ENCODE measurements at regions not wholly inside any gene's neighbourhood (a gene's known extent, or its start where the extent isn't known, plus 50 kb on each side); places are given as distances from the start of the nearest gene placed in this dataset.
A peak's percentile ranks its signal among the peaks of the same experiment; 100 is the strongest.

DNA sequence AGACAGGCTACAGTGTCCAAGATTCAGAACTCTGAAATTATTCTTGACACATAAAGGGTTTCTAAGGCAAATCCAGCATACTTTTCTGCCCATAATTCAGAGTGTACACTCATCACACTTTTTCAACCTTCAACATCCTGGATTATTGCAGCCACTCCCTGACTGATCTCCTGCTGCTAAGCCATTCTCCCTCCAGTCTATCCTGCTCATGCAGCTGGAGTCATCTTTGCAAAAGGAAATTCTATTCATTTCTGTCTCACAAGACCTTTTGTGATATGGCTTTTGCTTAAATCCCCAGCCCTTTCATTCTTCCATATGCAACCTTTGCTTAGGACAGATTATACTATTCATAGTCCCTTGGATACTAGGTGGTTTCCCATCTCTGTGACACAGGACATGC lies 236.1 kb upstream of the LDB2 start:
- no peak for DNase-seq (ENCODE audit: low read depth)
- no peak overlapping the region for H3K4me3 ChIP-seq (ENCODE audit: control insufficient read depth, low read depth, low read length)
- TF ChIP-seq, protein P1, sequence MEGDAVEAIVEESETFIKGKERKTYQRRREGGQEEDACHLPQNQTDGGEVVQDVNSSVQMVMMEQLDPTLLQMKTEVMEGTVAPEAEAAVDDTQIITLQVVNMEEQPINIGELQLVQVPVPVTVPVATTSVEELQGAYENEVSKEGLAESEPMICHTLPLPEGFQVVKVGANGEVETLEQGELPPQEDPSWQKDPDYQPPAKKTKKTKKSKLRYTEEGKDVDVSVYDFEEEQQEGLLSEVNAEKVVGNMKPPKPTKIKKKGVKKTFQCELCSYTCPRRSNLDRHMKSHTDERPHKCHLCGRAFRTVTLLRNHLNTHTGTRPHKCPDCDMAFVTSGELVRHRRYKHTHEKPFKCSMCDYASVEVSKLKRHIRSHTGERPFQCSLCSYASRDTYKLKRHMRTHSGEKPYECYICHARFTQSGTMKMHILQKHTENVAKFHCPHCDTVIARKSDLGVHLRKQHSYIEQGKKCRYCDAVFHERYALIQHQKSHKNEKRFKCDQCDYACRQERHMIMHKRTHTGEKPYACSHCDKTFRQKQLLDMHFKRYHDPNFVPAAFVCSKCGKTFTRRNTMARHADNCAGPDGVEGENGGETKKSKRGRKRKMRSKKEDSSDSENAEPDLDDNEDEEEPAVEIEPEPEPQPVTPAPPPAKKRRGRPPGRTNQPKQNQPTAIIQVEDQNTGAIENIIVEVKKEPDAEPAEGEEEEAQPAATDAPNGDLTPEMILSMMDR (IDR thresholded peaks at IDR 0.05; ENCODE audit: control insufficient read depth, insufficient read depth, low read depth, low read length, missing control alignments): no peak

DNA sequence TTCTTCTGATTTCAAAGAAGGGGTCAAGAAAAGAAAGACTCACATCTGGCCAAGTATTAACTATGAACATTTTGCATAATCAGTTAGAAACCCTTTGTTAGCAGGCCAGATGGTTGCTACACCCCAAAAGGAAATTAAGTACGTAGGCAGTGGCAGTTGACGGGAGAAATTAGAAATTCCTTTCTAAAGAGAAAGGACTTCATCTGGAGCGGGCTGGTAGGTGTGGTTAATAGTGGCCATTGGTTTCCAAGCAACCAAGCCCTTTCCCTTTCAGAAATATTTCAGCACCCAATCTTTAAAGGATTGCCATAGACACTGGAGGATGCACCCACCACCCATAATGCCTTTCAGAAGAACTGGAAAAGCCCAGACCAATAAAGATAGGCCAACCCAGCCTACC lies 235.7 kb upstream of the LDB2 start:
- DNase-seq (ENCODE audit: low read depth): no peak
- TF ChIP-seq, protein P1 (IDR thresholded peaks at IDR 0.05; ENCODE audit: control insufficient read depth, insufficient read depth, low read depth, low read length, missing control alignments): no peak
- no peak overlapping the region for H3K4me3 ChIP-seq (ENCODE audit: control insufficient read depth, low read depth, low read length)

DNA sequence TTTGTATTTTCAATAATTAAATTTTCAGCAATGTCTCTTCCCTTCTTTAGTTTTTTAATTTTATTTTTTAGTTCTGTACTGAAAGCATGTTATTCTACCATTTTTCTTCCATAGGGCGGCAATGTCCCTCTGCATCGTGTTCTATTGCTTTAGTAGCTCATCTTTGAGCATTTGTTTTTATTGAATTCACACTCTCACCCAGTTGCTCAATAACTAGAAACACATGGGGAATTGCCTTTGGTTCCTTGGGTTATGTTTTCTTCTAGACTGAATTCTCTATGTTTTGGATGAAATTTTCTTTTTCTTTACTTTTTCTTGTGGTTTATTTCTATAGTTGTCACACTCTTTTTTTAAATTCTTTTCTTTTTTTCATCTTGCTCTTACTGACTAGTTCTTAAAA lies 233.8 kb upstream of the LDB2 start:
- H3K4me3 ChIP-seq (ENCODE audit: control insufficient read depth, low read depth, low read length): no peak overlapping the region
- no peak for DNase-seq (ENCODE audit: low read depth)
- TF ChIP-seq, protein P1 (IDR thresholded peaks at IDR 0.05; ENCODE audit: control insufficient read depth, insufficient read depth, low read depth, low read length, missing control alignments): no peak

DNA sequence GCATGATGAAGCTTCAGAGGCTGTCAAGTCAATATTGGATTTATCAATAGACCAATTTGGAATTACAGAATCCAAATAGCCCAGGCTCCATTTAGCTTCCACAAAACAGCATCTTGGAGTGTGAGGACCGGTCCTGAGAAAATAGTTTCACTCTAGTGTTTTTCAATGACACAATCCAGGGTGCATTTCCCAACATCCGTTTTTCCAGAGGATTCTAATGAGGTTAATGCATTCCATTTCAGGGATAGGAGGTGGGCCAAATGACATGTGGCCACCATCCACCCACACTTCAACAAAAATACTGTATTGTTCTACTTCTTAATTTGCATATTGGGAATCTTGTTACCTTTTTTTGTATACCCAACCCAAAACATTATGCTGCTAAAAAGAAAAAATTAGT lies 229.8 kb upstream of the LDB2 start:
- DNase-seq (ENCODE audit: low read depth): peak; percentile 16
- TF ChIP-seq, protein P1 (IDR thresholded peaks at IDR 0.05; ENCODE audit: control insufficient read depth, insufficient read depth, low read depth, low read length, missing control alignments): no peak
- H3K4me3 ChIP-seq (ENCODE audit: control insufficient read depth, low read depth, low read length): no peak overlapping the region

DNA sequence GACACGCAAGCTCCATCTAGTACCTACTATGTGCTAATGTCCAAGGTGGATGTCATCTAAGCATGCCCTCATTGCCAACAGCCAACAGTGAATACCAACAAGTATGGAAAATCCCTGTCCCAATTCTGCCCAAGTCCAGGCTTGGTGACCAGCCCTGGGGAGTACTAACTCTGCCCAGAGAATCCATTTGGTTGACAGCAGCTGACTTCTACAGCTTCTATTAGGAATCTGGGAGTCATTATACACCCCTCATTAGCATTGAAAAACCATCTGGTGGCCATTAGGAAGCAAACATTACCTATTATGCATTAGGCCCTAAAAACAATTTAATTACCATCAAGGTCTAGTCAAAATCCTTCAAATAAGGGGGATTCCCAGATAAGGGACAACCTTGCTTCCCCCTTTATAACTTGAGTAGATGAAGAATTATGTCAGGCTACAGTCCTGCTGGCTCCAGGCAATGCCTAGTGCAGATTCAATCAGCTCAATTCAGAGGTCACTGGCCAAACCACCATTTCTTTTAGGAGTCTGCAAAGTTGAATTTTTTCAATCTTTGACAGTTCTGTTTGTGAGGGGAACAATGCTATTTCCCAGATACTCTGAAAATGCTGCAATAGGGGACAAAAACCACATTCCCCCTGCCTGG lies 228.0 kb upstream of the LDB2 start:
- H3K4me3 ChIP-seq (ENCODE audit: control insufficient read depth, low read depth, low read length): no peak overlapping the region
- DNase-seq (ENCODE audit: low read depth): no peak
- TF ChIP-seq, protein P1 (IDR thresholded peaks at IDR 0.05; ENCODE audit: control insufficient read depth, insufficient read depth, low read depth, low read length, missing control alignments): no peak

DNA sequence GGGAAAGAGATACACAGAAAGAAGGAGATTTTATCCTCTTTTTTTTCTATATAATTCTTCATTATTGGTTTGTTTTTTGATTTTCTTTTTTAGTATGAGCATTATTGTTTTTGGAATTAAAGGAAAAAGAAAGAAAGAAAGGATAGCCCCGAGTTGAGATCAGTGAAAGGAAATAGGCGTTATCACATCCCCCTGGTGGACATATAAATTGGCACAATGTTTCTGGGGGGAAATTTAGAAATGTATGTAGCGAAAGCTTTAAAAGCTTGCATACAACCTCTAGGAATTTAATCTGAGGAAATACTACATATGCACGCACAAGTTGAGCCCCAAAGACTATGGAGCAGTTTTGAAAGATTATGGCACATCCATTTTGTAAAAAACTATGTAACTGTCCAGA lies 226.3 kb upstream of the LDB2 start:
- no peak for DNase-seq (ENCODE audit: low read depth)
- no peak overlapping the region for H3K4me3 ChIP-seq (ENCODE audit: control insufficient read depth, low read depth, low read length)
- TF ChIP-seq, protein P1 (IDR thresholded peaks at IDR 0.05; ENCODE audit: control insufficient read depth, insufficient read depth, low read depth, low read length, missing control alignments): no peak

DNA sequence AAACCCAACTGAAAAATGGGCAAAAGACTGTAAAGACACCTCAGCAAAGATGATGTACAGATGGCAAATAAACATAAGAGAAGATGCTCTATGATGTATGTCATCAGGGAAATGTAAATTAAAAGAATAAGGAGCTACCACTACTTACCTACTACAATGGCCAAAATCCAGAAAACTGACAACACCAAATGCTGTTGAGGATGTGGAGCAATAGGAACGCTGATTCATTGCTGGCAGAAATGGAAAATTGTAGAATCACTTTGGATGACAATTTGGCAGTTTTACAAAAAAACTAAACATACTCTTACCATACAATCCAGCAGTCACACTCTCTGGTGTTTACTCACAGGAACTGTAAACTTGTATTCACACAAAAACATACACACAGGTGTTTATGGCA lies 222.3 kb upstream of the LDB2 start:
- no peak for DNase-seq (ENCODE audit: low read depth)
- TF ChIP-seq, protein P1 (IDR thresholded peaks at IDR 0.05; ENCODE audit: control insufficient read depth, insufficient read depth, low read depth, low read length, missing control alignments): no peak
- H3K4me3 ChIP-seq (ENCODE audit: control insufficient read depth, low read depth, low read length): no peak overlapping the region

All from AG09309 (cell line).